ENCODE measurements at regions not wholly inside any gene's neighbourhood (a gene's known extent, or its start where the extent isn't known, plus 50 kb on each side); places are given as distances from the start of the nearest gene placed in this dataset.
"Not testable (repeated sequence)": the region's sequence is repeated elsewhere in the genome, so short reads cannot be mapped to it uniquely, and the experiment has no call there.

- DNase-seq (ENCODE audit: low spot score), result no peak
Observed at GRCh38 chr1:194067772-194068171, 881.4 kb upstream of the B3GALT2 start.

DNA sequence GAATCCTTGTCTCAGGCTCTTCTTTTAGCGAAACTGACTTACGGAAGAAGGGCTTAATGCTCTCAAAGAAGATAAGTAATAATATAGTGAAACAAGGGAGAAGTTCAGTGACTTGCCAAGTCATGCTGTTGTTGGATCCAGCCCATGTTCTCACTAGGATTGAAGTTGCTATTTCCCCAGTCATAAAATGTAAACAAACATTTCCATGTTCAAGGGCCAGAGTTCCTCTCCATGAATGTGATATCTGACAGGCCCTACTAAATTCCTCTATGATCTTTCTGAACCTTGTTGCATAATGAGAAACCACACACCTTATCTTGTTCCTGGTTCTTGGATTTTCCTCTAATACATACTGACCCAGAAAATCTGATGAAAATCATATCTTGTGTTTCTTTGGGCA lies 876.5 kb upstream of the B3GALT2 start:
- no peak for DNase-seq (ENCODE audit: low spot score)

DNA sequence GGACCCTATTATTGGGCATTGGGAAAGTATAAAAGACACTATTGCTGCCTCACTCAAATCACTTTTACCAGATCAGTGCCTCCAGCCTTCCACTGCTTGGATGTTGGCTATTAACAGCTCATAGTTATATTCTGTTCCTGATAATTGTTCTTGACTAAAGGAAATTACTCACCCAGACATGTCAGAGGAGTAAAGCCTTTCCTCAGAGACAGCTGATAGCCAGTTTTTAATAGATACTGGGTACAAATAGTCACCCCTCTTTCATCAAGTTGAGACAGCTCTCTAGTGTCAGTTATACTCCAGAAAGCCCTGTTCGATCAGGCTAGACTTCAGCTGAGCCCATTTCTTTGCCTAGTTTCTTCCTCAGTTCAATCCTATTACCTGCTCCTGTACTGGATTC lies 876.1 kb upstream of the B3GALT2 start:
- no peak for DNase-seq (ENCODE audit: low spot score)

DNA sequence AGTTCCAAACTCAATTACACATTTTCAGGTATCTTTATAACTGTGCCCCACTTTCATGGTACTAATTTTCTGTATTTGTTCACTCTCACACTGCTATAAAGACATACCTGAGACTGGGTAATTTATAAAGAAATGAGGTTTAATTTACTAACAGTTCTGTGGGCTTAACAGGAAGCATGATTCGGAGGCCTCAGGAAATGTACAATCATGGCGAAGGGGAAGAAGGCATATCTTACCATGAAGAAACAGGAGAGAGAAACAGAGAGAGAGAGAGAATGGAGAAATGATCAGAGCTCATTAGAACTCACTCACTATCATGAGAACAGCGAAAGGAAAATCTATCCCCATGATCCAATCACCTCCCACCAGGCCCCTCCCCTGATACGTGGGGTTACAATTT lies 874.1 kb upstream of the B3GALT2 start:
- DNase-seq (ENCODE audit: low spot score), result no peak

DNA sequence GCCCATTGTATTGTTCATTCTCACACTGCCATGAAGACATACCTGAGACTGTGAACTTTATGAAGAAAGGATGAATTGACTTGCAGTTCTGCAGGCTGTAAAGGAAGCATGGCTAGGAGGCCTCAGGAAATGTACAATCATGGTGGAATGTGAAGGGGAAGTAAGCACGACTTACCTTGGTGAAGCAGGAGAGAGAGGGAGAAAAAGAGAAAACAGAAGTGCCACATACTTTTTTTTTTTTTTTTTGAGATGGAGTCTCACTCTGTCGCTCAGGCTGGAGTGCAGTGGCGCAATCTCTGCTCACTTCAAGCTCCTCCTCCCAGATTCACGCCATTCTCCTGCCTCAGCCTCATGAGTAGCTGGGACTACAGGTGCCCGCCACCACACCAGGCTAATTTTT lies 871.9 kb upstream of the B3GALT2 start:
- not testable (repeated sequence) for DNase-seq (ENCODE audit: low spot score)

DNA sequence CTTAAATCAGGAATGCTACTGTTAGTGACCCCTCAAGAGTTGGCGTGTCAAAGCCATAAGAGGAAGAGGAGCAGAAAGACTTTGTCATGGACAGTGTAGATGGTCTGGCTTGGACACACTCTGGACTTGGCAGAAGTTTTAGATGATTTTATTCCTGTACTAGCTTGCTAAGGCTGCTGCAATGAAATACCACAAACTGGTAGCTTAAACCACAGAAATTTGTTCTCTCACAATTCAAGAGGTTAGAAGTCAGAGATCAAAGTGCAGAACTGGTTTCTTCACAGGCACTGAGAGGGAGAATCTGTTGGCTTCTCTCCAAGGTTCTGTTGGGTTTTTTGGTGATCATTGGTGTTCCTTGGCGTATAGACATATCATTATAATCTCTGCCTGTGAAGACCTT lies 869.8 kb upstream of the B3GALT2 start:
- DNase-seq (ENCODE audit: low spot score), result no peak

DNA sequence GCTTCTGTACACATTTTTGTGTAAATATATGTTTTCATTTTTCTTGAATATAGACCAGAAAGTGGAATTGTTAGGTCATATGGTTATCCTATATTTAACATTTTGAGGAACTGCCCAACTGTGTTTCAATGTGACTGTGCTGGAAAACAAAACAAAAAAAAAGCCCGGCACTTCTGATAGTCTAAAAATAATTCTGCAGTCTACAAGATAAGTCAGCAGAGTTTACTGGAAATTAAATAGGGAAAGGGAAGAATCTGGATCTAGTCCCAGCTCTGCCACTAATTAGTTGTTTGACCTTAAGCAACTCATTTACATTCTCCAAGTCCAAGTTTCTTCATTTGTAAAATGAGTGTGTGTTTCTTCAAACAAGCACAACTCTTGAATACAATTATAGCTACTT lies 869.1 kb upstream of the B3GALT2 start:
- DNase-seq (ENCODE audit: low spot score), result no peak

- no peak for DNase-seq (ENCODE audit: low spot score)
Observed at GRCh38 chr1:194052514-194053338, 866.3 kb upstream of the B3GALT2 start.

- no peak for DNase-seq (ENCODE audit: low spot score)
Observed at GRCh38 chr1:194047921-194048320, 861.5 kb upstream of the B3GALT2 start.

DNA sequence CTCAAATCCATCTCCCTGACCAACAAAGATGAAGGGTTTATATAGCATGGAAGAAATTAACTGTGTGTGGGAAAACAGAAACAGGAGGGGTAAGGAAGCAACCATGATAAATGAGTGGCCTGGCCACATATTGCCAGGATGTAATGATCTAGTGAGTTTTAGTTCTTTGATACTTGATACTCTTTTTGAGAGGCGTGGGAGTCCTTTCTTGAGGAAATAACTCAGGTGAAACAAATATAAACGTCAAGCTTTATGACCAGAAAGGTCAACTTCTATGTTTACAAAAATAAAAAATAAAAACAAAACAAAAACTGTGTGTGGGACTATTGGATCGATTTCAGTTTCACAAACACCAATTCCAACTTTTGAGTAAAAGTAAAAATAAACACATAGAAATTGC lies 860.8 kb upstream of the B3GALT2 start:
- DNase-seq (ENCODE audit: low spot score), result no peak

DNA sequence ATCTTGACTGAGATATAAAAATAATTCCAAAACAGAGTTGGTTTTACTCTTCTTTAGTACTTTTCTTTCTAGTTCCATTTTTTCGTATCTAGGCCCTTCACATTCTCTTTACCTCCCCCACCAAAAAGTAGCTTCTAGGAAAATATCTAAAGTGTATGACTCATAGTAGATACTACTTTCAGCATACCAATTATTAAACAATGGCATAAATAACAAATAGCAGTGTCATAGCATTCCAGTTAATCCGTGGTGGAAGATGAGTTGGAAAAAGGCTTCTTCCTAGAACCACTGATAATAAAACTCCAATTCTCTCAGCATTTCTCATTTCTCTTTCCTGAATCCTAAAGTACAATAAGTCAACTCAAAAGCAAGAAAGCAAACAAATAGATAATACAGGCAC lies 859.0 kb upstream of the B3GALT2 start:
- DNase-seq (ENCODE audit: low spot score), result no peak

GRCh38 chr1:194044892-194045291 lies 858.5 kb upstream of the B3GALT2 start:
- no peak for DNase-seq (ENCODE audit: low spot score)

DNA sequence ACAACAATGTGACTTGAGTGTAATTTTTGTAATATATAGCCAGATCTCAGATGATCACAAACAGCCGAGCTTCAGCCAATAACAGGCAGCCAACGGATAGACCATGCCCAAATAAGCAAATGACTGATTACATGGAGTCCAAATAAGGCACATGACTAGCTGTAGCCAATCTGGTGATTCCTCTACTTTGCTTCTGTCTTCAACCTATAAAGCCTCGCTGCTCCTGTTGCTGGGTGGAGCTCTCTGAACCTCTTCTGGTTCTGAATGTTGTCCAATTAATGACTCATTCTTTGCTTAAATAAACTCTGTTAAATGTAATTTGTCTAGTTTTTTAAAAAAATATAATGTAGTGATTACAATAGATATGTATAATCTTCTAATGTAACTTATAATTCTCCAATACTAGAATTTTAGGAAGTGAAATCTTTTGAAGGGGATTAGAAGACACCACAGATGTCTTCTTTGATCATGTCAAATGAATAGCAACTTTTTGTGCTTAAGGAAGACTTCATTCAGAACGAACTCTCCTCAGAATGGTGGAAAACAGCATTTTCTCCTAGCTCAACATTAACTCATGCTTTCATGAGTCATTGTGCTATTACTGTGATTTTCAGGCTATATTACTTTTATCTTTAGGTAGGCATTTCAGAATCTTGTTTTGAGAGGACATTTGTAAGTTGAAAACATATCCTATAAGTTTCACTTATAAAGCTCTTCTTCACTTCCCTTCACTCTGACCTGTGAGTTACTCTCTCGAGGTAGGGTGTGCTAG lies 857.8 kb upstream of the B3GALT2 start:
- DNase-seq (ENCODE audit: low spot score), result no peak

DNA sequence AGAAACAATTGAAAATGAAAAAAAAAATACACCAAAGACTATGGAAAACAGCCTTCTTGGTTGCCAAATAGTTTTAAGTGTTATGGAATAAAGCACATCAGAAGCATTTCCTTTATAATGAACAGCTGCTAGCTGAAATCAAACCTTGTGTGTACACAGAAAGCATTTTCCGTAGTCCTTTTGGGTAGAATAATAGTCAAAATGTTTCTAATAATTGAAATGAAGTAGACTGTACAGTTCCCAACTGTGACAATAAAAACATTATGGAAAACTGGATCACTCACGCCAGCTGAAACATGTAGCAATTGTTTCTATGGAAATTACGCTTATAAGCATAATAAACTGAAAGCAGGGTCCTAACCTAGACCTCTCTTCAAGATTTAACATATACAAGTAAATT lies 856.3 kb upstream of the B3GALT2 start:
- DNase-seq (ENCODE audit: low spot score), result no peak

DNA sequence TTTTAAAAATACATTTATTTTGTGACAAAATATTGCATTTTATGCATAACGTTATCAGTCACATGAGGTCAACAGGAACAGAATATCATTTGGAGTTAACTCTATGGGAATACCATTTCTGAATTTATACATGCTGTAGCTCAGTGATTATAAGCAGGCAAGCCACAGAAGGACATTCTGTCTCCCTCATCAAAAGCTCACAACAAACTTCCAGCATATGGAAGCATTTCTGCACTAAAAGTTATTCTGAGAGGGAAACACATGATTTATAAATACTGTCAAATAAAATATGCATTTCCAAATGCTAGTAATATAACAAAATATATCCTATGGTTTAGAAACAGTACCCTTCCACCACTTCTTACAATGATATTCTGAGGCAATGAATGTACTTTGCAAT lies 854.1 kb upstream of the B3GALT2 start:
- no peak for DNase-seq (ENCODE audit: low spot score)

- no peak for DNase-seq (ENCODE audit: low spot score)
Observed at GRCh38 chr1:194039578-194039977, 853.2 kb upstream of the B3GALT2 start.

DNA sequence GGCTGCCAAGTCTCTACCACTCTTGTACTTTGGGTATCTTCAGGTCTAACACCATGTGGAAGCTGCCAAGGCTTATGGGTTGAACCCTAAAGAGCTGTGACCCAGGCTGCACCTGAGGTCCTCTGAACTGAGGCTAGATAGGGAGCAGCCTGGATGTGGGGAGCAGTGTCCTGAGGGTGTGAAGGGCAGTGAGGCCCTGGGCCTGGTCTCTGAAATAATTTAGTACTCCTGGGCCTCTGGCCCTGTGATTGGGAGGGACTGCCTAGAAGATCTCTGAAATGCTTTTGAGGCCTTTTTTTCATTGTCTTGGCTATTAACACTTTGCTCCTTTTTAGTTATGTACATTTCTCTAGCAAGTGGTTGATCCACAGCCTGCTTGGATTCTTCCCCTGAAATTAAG lies 847.2 kb upstream of the B3GALT2 start:
- DNase-seq (ENCODE audit: low spot score), result no peak

DNA sequence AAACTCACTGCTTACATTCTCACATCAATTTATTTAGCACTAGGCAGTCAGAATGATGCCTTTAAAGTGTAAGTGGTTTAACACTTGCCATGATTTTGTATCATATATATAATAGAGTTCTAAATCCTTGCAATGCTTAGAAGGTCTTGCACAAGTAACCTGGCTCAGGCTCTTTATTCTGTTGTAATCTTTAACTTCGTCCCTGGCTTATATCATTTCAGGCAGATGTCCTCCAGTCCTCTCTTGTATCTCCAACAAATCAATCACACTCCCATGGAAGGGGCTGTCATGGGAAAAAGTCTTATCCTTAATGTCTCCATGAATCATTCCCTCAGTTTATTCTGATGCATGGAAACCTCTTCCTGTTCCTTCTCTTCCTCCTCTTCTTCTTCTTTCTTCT lies 841.6 kb upstream of the B3GALT2 start:
- no peak for DNase-seq (ENCODE audit: low spot score)

DNA sequence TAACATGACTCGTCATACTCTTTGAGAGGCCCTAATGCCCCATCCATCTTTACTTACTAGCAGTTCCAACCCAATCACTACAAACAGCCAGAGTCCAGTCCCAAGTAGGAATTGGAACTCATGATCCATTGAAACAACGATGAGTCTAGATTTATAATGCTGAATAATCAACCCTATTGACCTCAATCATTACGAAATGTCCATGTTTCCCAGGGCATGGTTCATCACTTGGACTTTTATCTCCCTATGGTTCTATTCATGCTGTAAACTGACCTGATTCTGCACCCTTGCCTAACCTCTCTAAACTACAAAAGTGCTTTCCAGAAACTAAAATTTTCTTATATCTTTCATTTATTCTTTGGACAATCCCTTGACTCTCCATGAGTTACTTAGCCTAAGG lies 840.0 kb upstream of the B3GALT2 start:
- no peak for DNase-seq (ENCODE audit: low spot score)

GRCh38 chr1:194024659-194025058 lies 838.2 kb upstream of the B3GALT2 start:
- no peak for DNase-seq (ENCODE audit: low spot score)

- DNase-seq (ENCODE audit: low spot score), result no peak
Observed at GRCh38 chr1:194014014-194014413, 827.6 kb upstream of the B3GALT2 start.

GRCh38 chr1:194013561-194013960 lies 827.1 kb upstream of the B3GALT2 start:
- DNase-seq (ENCODE audit: low spot score), result no peak

DNA sequence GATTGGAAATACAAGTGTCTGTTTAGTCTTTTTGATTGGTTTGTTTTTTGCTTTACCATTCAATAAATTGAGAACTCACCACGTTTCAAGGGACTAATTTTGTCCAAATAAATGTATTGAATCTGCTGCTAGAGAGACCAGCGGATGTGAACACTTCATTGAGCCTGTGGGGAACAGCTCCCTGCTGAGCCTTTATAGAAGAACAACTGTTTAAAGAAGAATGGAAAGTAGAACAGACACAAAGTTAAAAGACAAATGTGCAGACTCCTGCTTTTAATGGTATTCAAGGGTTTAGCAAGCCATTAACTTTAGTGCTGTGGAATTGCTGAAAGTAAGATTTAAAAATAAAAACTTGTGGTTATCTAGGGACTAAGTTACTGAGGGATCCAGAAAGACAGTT lies 817.7 kb upstream of the B3GALT2 start:
- no peak for DNase-seq (ENCODE audit: low spot score)
